ENCODE measurements at regions not wholly inside any gene's neighbourhood (a gene's known extent, or its start where the extent isn't known, plus 50 kb on each side); places are given as distances from the start of the nearest gene placed in this dataset.

DNA sequence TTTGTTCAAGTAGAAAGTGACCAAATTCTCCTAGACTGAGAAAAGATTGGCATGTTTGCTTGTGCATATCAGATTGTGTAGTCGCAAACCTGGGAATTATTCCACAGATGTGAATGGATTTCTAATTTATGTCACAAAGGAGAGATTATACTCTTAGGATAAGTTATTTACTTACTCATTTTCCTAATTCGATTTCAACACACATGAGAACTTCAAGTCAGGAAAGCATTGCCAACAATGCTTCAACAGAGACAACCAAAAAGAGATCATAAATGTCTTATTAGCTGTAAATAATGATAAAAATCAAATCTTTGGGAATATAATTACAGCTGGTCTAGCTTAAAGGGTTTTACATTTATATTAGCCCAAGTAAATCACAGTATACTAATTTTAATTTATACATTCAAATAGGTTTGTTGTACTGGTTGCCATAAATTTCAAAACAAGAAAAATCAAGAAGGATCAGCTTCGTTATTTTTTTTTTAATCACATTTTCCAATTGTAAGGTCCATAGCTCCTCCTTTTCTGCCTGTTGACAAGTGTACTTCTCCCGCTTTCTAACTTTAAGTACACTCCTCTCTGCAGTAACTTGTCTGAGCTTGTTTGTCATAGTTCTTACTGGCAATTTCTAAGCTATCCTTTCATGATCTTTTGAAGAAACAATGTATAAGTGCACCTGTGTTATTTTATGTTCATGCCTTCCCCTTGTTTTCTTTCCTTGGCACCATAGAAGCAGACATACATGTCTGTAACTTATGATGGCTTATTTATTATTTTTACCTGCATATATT, 246.6 kb downstream of the DEPDC1B start:
- TF ChIP-seq POLR2A (IDR thresholded peaks at IDR 0.05) (no peak), POLR2AphosphoS5 (IDR thresholded peaks at IDR 0.05) (no peak), EP300 (IDR thresholded peaks at IDR 0.05) (no peak)
- TF ChIP-seq, protein P1, sequence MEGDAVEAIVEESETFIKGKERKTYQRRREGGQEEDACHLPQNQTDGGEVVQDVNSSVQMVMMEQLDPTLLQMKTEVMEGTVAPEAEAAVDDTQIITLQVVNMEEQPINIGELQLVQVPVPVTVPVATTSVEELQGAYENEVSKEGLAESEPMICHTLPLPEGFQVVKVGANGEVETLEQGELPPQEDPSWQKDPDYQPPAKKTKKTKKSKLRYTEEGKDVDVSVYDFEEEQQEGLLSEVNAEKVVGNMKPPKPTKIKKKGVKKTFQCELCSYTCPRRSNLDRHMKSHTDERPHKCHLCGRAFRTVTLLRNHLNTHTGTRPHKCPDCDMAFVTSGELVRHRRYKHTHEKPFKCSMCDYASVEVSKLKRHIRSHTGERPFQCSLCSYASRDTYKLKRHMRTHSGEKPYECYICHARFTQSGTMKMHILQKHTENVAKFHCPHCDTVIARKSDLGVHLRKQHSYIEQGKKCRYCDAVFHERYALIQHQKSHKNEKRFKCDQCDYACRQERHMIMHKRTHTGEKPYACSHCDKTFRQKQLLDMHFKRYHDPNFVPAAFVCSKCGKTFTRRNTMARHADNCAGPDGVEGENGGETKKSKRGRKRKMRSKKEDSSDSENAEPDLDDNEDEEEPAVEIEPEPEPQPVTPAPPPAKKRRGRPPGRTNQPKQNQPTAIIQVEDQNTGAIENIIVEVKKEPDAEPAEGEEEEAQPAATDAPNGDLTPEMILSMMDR (IDR thresholded peaks at IDR 0.05) = no peak
- no peaks in the 10 kb centered on the region for H3K9me3 ChIP-seq
- 42% methylated on average over 4 of the region's 4 CpGs for WGBS
- H3K27me3 ChIP-seq = no peaks in the 10 kb centered on the region
- no peak overlapping the region for H3K27ac ChIP-seq
- H3K4me3 ChIP-seq = no peak overlapping the region
- peaks cover 6% of the 10 kb centered on the region for H3K4me1 ChIP-seq
- no peaks in the 10 kb centered on the region for H3K36me3 ChIP-seq
- no peak for DNase-seq (ENCODE audit: low spot score in 2 of 2)

DNA sequence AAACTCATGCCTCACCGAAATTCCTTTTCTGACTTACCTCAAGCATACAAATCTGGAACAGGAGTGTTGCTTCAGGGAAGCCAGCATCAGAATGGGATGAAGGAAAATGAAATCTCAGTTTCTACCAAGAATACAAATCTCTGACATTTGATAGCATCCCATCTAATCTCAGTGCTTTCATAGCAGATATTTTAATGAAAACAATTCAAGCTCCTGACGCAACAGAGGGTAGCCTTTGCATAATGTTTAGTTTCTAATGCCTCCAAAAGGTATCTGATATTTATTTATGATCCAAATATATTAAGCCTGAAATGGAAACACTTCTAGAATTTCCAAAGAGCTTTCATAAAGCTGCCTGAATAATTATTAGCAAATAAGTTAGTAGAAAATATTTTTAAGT, 251.4 kb downstream of the DEPDC1B start:
- no peaks in the 10 kb centered on the region for H3K27me3 ChIP-seq
- H3K4me3 ChIP-seq = no peak overlapping the region
- H3K4me1 ChIP-seq = peaks cover 6% of the 10 kb centered on the region
- no peak for DNase-seq (ENCODE audit: low spot score in 2 of 2)
- H3K27ac ChIP-seq = no peak overlapping the region
- 77% methylated on average over 2 of the region's 2 CpGs for WGBS
- TF ChIP-seq EP300 (IDR thresholded peaks at IDR 0.05) = no peak
- no peak for TF ChIP-seq POLR2A (IDR thresholded peaks at IDR 0.05)
- no peak for TF ChIP-seq POLR2AphosphoS5 (IDR thresholded peaks at IDR 0.05)
- TF ChIP-seq, protein P1 (IDR thresholded peaks at IDR 0.05) = no peak
- no peaks in the 10 kb centered on the region for H3K36me3 ChIP-seq
- H3K9me3 ChIP-seq = no peaks in the 10 kb centered on the region

DNA sequence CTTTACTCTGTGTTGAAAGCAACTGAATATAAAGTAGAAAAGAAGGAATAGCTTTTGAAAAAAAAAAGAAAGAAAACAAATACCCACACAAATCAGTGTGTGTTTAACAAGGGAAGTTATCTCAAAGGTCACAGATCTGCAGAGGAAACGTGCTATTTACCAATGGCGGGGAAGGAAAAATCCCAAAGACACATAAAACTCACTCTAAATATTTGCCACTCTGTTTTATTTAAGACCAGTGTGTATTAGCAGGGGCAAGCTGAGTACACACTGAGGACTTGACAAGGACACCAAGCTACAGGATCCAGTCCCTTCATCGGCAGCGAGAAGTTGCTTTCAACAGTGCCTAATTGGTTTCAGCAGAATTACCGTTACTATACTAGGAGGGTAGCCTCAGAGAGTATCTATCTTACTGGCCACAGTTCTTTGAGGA, 252.5 kb downstream of the DEPDC1B start:
- Histone ChIP-seq H3K4me3 (no peak overlapping the region), H3K27ac (no peak overlapping the region), H3K27me3 (no peaks in the 10 kb centered on the region), H3K36me3 (no peaks in the 10 kb centered on the region), H3K4me1 (no peaks in the 10 kb centered on the region), H3K9me3 (no peaks in the 10 kb centered on the region)
- DNase-seq (ENCODE audit: low spot score in 2 of 2) = no peak
- TF ChIP-seq POLR2A (IDR thresholded peaks at IDR 0.05) = no peak
- WGBS = 90% methylated on average over 5 of the region's 5 CpGs

DNA sequence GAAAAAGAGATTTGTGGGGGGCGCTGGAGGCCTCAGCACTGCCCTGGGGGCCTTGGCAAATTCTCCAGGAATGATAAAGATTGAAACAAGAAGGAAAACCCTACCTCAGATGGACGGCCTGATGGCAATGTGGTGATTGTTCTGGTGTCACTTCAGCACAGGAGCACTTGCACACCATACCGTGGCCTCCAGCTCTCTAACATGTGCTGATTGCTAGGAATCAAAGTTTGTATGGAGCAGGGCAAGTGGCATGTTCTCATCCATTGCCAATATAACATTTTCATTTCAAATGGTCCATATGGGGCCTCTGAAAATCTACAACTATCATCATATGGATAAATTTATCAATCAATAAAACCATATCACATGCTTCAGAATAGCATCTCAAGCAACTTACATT, 253.0 kb downstream of the DEPDC1B start:
- Histone ChIP-seq H3K4me3 (no peak overlapping the region), H3K36me3 (no peaks in the 10 kb centered on the region), H3K4me1 (no peaks in the 10 kb centered on the region), H3K27ac (no peak overlapping the region), H3K9me3 (no peaks in the 10 kb centered on the region), H3K27me3 (no peaks in the 10 kb centered on the region)
- WGBS = 65% methylated on average over 3 of the region's 3 CpGs
- no peak for DNase-seq (ENCODE audit: low spot score in 2 of 2)
- TF ChIP-seq POLR2A (IDR thresholded peaks at IDR 0.05) = no peak

DNA sequence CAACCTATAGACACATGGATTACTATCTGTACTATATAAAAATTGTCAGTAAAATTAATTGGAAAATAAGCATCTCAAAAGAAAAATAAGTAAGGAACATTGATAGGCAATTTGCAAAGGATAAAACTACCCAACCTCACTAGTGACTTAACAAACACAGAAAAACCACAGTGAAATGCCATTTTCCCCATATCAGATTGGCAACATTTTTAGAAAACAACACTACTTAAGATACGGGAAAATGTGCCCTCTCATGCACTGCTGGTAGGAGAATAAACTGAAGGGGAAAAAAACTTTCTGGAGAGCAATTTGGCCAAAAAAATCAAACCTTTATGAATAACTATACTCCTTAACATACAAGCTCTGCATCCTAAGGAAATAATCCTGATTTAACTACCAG, 254.0 kb downstream of the DEPDC1B start:
- WGBS = 42% methylated on average over 1 of the region's 1 CpG
- no peaks in the 10 kb centered on the region for H3K36me3 ChIP-seq
- no peaks in the 10 kb centered on the region for H3K4me1 ChIP-seq
- TF ChIP-seq POLR2AphosphoS5 (IDR thresholded peaks at IDR 0.05) (no peak), EP300 (IDR thresholded peaks at IDR 0.05) (no peak)
- TF ChIP-seq, protein P1 (IDR thresholded peaks at IDR 0.05) = no peak
- H3K9me3 ChIP-seq = no peaks in the 10 kb centered on the region
- no peak overlapping the region for H3K4me3 ChIP-seq
- no peak overlapping the region for H3K27ac ChIP-seq
- DNase-seq (ENCODE audit: low spot score in 2 of 2) = no peak
- H3K27me3 ChIP-seq = no peaks in the 10 kb centered on the region

DNA sequence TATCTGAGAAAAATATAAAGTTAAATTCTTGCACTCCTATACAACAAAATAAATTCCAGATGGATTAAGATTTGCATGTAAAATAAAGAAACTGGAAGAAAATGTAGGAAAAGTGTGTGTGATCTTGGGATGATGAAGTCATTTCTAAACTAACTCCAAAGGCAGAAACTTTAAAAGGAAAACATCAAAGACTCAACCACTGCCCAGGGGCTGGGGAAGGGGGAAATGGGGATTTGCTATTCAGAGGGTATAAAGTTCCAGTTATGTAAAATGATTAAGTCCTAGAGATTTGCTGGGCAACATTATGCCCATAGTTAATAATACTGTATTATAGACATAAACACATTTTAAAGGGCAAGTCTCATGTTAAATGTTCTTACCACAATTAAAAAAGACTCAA, 254.5 kb downstream of the DEPDC1B start:
- Histone ChIP-seq H3K4me3 (no peak overlapping the region), H3K9me3 (no peaks in the 10 kb centered on the region), H3K36me3 (no peaks in the 10 kb centered on the region), H3K27ac (no peak overlapping the region), H3K4me1 (no peaks in the 10 kb centered on the region), H3K27me3 (no peaks in the 10 kb centered on the region)
- TF ChIP-seq, protein P1 (IDR thresholded peaks at IDR 0.05) = no peak
- no peak for TF ChIP-seq POLR2A (IDR thresholded peaks at IDR 0.05)
- TF ChIP-seq POLR2AphosphoS5 (IDR thresholded peaks at IDR 0.05) = no peak
- no peak for TF ChIP-seq EP300 (IDR thresholded peaks at IDR 0.05)
- no peak for DNase-seq (ENCODE audit: low spot score in 2 of 2)

Measured in suprapubic skin (tissue), 4 donors.